HG03565 (cell line): ENCODE measurements at regions not wholly inside any gene's neighbourhood (a gene's known extent, or its start where the extent isn't known, plus 50 kb on each side); places are given as distances from the start of the nearest gene placed in this dataset.
"Not testable (repeated sequence)": the region's sequence is repeated elsewhere in the genome, so short reads cannot be mapped to it uniquely, and the experiment has no call there.

Experiments
- ATAC-seq: cut with Tn5 transposase; IDR thresholded peaks from one replicate; pipeline ENCODE4 v1.9.1; 2021; ENCODE audit warnings: mild to moderate bottlenecking, moderate library complexity; ENCODE audit not compliant: unreplicated experiment

GRCh38 chr6:6995328-6995727, 112.4 kb upstream of the RREB1 start:
- ATAC-seq = no peak

GRCh38 chr6:6996124-6996523, 111.6 kb upstream of the RREB1 start:
- no peak for ATAC-seq

- no peak for ATAC-seq
Measured at GRCh38 chr6:6997263-6998193, 110.2 kb upstream of the RREB1 start.

- ATAC-seq = no peak
Measured at GRCh38 chr6:6998194-6998569, 109.6 kb upstream of the RREB1 start.

GRCh38 chr6:7000825-7001777, 106.7 kb upstream of the RREB1 start:
- ATAC-seq = no peak

GRCh38 chr6:7003041-7003440, 104.7 kb upstream of the RREB1 start:
- ATAC-seq = no peak

- no peak for ATAC-seq
Measured at GRCh38 chr6:7004581-7005297, 103.0 kb upstream of the RREB1 start.

GRCh38 chr6:7006515-7007191, 101.1 kb upstream of the RREB1 start:
- no peak for ATAC-seq

- ATAC-seq = no peak
Measured at GRCh38 chr6:7008451-7008988, 99.2 kb upstream of the RREB1 start.

- ATAC-seq = no peak
Measured at GRCh38 chr6:7016226-7016625, 91.5 kb upstream of the RREB1 start.

- no peak for ATAC-seq
Measured at GRCh38 chr6:7021301-7021700, 86.5 kb upstream of the RREB1 start.

- ATAC-seq = no peak
Measured at GRCh38 chr6:7025861-7026260, 81.9 kb upstream of the RREB1 start.

- ATAC-seq = not testable (repeated sequence)
Measured at GRCh38 chr6:7028963-7029362, 78.8 kb upstream of the RREB1 start.

- not testable (repeated sequence) for ATAC-seq
Measured at GRCh38 chr6:7030968-7031367, 76.8 kb upstream of the RREB1 start.

GRCh38 chr6:7033202-7033601, 74.6 kb upstream of the RREB1 start:
- no peak for ATAC-seq

- no peak for ATAC-seq
Measured at GRCh38 chr6:7034055-7034454, 73.7 kb upstream of the RREB1 start.

GRCh38 chr6:7035837-7036249, 71.9 kb upstream of the RREB1 start:
- ATAC-seq = no peak

- no peak for ATAC-seq
Measured at GRCh38 chr6:7041511-7042026, 66.2 kb upstream of the RREB1 start.

- ATAC-seq = no peak
Measured at GRCh38 chr6:7042056-7042653, 65.6 kb upstream of the RREB1 start.
